NOMO-1 treated with dmso at 0.1 percent for 144 hours (cell line): ENCODE measurements at regions not wholly inside any gene's neighbourhood (a gene's known extent, or its start where the extent isn't known, plus 50 kb on each side); places are given as distances from the start of the nearest gene placed in this dataset.
"Not testable (repeated sequence)": the region's sequence is repeated elsewhere in the genome, so short reads cannot be mapped to it uniquely, and the experiment has no call there.

Experiments used
- DNase-seq: peaks from one replicate; lab custom pipeline; 2025; ENCODE audit not compliant: unreplicated experiment; lab: John Stamatoyannopoulos, UW

DNA sequence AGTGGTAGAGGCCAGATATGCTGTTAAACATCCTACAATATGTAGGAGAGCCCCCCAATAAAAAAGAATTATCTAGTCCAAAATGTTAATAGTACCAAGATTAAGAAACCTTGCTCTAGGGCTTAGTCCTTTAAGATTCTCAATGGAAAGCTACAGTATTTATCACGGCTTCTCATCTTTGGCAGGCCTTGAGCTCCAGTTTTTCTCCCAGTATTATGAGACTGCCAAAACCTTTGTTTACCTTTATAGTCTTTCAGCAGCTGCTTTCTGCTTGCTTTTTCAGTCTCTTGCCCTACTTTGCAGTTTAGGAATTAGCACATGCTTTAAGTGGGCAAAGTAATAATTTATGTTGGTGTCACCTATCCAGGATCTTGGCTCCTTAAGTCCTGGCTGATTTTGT, 59.7 kb downstream of the NHLRC1 start:
- DNase-seq: no peak

DNA sequence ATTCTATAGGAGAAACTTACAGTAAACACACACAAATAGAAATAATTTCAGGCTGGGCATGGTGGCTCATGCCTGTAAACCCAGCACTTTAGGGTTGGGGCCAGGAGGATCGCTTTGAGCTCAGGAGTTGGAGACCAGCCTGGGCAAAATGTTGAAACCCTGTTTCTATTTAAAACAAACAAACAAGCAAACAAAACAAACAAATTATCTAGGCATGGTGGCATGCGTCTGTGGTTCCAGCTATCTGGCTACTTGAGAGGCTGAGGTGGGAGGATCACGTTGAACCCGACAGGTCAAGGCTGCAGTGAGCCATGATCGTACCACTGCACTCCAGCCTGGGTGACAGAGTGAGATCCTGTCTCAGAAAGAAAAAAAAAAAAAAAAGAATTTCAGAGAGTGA, 64.0 kb downstream of the NHLRC1 start:
- no peak for DNase-seq

GRCh38 chr6:18055714-18056382, 66.6 kb downstream of the NHLRC1 start:
- DNase-seq: no peak

GRCh38 chr6:18055098-18055497, 67.4 kb downstream of the NHLRC1 start:
- no peak for DNase-seq

GRCh38 chr6:18053555-18054445, 66.4 kb upstream of the KIF13A start:
- DNase-seq: peak; percentile 41

- peak; percentile 41 for DNase-seq
Measured at GRCh38 chr6:18053078-18053477, 65.6 kb upstream of the KIF13A start.

- DNase-seq: no peak
Measured at GRCh38 chr6:18049646-18050045, 62.2 kb upstream of the KIF13A start.

DNA sequence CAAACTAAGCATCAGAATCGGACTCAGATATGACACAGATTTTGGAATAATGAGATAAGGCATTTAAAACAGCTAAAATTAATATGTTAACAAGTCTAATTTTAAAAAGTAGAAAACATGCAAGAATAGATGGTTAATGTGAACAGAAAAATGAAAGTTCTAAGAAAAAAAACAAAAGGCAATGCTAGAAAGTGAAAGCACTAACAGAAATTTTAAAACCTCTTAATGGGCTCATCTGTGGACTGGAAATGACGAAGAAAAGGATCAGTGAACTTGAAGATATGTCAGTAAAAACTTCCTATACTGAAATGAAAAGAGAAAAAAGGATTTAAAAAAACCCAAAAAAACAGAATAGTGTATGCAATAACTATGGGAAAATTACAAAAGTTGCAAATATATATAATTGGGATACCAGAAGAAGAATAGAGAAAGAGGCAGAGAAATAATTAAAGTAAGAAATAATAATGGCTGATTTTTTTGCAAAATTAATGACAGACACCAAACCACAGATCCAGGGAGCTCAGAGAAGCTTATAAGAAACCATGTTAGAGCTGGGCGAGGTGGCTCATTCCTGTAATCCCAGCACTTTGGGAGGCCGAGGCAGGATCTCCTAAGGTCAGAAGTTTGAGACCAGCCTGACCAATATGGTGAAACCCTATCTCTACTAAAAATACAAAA, 61.7 kb upstream of the KIF13A start:
- no peak for DNase-seq

DNA sequence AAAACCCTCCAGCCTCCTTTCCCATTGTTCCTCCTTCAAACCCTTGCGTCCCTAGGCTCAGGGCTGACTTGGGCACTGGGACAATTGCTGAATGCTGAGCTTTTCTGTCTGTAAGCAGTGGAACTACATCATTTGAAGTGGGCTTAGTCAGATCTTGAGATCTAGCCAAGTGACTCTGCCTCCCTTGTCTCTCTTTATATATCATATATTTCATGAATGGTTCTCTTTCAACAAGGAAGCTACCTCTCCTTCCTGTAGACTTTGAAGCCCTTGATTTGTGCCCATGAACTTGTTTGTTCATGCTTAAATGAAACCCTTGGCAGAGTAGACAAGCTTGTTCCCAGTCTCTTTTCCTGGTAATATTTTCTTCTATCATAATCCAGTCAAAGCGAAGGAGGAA, 60.0 kb upstream of the KIF13A start:
- no peak for DNase-seq

GRCh38 chr6:18045507-18045906, 58.1 kb upstream of the KIF13A start:
- no peak for DNase-seq

DNA sequence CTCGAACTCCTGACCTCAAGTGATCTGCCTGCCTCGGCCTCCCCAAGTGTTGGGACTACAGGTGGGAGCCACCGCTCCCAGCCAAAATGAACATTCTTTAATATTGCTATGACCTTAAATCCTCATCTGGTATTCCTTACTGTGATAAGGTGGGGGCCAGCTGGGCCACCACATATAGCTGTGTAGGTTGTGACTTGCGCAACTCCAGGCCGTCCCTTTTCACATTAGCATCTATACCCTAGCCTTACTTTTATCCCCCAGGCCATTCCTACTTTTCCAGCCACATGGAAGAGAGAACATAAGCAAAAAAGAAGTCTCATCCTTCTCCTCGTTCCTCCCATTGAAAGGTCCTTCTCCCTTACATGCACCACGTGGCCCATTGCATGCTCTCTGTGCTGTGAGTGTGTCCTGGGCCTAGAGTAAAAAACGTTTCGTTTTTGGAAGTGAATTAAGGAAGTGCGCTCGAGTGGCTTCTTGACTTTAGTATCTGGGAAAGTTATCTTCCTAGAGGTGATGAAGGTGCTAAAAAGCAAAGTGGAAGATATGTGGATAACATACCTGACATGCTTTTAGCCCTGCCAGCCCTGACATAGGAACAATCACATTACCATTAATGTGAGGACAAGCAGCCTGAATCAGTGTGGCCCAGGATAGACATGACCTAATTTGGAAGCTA, 56.8 kb upstream of the KIF13A start:
- no peak for DNase-seq

- no peak for DNase-seq
Measured at GRCh38 chr6:18042536-18043145, 55.2 kb upstream of the KIF13A start.

DNA sequence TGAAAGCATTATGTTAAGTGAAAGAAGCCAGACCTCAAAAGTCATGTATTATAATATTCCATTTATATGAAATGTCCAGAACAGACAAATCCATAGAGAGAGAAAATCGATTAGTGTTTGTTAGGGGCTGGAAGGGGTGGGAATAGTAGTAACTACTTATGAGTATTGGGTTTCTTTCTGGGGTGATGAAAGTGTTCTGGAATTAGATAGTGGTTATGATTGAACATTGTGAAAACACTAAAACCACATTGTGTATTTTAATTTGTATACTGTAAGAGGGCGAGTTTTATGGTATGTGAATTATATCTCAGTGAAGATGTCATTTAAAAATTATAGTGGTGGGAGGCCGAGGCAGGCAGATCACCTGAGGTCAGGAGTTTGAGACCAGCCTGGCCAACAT, 52.0 kb upstream of the KIF13A start:
- DNase-seq: no peak

- not testable (repeated sequence) for DNase-seq
Measured at GRCh38 chr6:18038235-18038634, 50.8 kb upstream of the KIF13A start.
